Natural killer cell (primary cell): ENCODE measurements at regions not wholly inside any gene's neighbourhood (a gene's known extent, or its start where the extent isn't known, plus 50 kb on each side); places are given as distances from the start of the nearest gene placed in this dataset.

Source experiments
- ATAC-seq, 3 donors: fragments of 150-1000 bp in 2 of 3; fragments of 200-7000 bp in 1 of 3; cut with Tn5 transposase; 1 replicate in 1 of 3; 2 replicates in 2 of 3; pipeline ENCODE4 v1.10.0; 2021; ENCODE audit warnings: mild to moderate bottlenecking in 2 of 3, moderate library complexity in 2 of 3
- DNase-seq, 2 donors: peaks; one replicate each; pipeline versions ENCODE4 v3.0.0 to v3.0.0-alpha.2; 2013 to 2021; ENCODE audit warnings: mixed read lengths in 1 of 2
- H3K27ac ChIP-seq: one replicate; pipeline ENCODE4 v1.5.1; 2013; ENCODE audit warnings: mild to moderate bottlenecking, low read length
- H3K27me3 ChIP-seq: one replicate; pipeline ENCODE4 v1.6.1; 2013; ENCODE audit warnings: low read length; ENCODE audit not compliant: control insufficient read depth, insufficient read depth
- H3K36me3 ChIP-seq: one replicate; pipeline ENCODE4 v1.6.1; 2013; ENCODE audit warnings: low read length; ENCODE audit not compliant: control insufficient read depth, insufficient read depth
- H3K4me1 ChIP-seq: one replicate; pipeline ENCODE4 v1.6.1; 2013; ENCODE audit warnings: low read length; ENCODE audit not compliant: control insufficient read depth, insufficient read depth
- H3K4me3 ChIP-seq: one replicate; pipeline ENCODE4 v1.5.1; 2013; ENCODE audit warnings: low read length
- H3K9me3 ChIP-seq: one replicate; pipeline ENCODE4 v1.6.1; 2013; ENCODE audit warnings: low read length; ENCODE audit not compliant: control insufficient read depth, insufficient read depth
- H3K27ac Mint-ChIP-seq, 2 donors: one replicate each; pipeline ENCODE4 v1.8.0; 2022; ENCODE audit warnings: mild to moderate bottlenecking in 2 of 2, mixed read lengths in 2 of 2, moderate library complexity in 1 of 2
- H3K27me3 Mint-ChIP-seq, 2 donors: one replicate each; pipeline ENCODE4 v1.8.0; 2022; ENCODE audit warnings: low read depth in 2 of 2, mixed read lengths in 2 of 2
- H3K36me3 Mint-ChIP-seq: one replicate; pipeline ENCODE4 v1.8.0; 2022; ENCODE audit warnings: mixed read lengths
- H3K4me1 Mint-ChIP-seq, 2 donors: one replicate each; pipeline ENCODE4 v1.8.0; 2022; ENCODE audit warnings: mixed read lengths in 2 of 2
- H3K4me3 Mint-ChIP-seq: one replicate; pipeline ENCODE4 v1.8.0; 2022; ENCODE audit warnings: mild to moderate bottlenecking, moderate library complexity, mixed read lengths
- H3K9me3 Mint-ChIP-seq, 2 donors: one replicate each; pipeline ENCODE4 v1.8.0; 2022; ENCODE audit warnings: mixed read lengths in 2 of 2
- WGBS: methylation state at CpG from one replicate; pipeline ENCODE4 v1.1.7; 2013; ENCODE audit warnings: missing lambda C conversion rate; ENCODE audit not compliant: insufficient coverage; 5-methylcytosine and 5-hydroxymethylcytosine counted together
- intact Hi-C: fragments of 100-400 bp; cut with micrococcal nuclease; formaldehyde crosslinking; loops from one replicate; pipeline ENCODE4 v1.14.2; 2022
- TF ChIP-seq, protein P1 (sequence below): fragments of 200-600 bp; IDR thresholded peaks from one replicate; pipeline ENCODE4 v1.8.0; 2022; ENCODE audit warnings: antibody characterized with exemption

DNA sequence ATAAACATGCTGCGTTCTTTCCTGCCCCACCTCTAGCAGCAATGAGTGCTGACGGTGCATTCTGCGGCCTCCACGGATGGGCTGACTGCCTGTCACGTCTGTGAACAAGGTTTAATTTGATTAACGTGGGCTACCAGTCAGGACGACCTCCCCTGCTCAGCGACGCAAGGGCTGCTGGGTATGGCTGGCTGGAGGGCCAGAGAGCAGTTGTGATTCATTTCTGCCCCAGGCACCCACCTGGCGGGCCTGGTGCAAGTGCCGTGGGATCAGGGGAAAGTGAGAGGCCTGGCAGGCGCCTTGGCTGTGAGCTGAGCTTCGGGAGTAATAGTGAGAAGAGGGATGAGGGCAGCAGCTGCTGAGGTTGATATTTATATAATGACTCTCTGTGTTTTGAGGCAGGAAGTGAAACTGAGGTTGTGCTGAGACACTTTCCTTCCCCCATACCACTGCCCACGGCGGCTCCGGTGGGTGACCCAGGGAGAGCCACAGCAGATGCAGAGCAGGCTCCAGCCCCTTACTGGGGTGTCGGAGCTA, 190.4 kb upstream of the BCL6 start:
- intact Hi-C loops = no loop called here
- DNase-seq = peak; percentile 41 to 43
- TF ChIP-seq, protein P1, sequence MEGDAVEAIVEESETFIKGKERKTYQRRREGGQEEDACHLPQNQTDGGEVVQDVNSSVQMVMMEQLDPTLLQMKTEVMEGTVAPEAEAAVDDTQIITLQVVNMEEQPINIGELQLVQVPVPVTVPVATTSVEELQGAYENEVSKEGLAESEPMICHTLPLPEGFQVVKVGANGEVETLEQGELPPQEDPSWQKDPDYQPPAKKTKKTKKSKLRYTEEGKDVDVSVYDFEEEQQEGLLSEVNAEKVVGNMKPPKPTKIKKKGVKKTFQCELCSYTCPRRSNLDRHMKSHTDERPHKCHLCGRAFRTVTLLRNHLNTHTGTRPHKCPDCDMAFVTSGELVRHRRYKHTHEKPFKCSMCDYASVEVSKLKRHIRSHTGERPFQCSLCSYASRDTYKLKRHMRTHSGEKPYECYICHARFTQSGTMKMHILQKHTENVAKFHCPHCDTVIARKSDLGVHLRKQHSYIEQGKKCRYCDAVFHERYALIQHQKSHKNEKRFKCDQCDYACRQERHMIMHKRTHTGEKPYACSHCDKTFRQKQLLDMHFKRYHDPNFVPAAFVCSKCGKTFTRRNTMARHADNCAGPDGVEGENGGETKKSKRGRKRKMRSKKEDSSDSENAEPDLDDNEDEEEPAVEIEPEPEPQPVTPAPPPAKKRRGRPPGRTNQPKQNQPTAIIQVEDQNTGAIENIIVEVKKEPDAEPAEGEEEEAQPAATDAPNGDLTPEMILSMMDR = no peak

DNA sequence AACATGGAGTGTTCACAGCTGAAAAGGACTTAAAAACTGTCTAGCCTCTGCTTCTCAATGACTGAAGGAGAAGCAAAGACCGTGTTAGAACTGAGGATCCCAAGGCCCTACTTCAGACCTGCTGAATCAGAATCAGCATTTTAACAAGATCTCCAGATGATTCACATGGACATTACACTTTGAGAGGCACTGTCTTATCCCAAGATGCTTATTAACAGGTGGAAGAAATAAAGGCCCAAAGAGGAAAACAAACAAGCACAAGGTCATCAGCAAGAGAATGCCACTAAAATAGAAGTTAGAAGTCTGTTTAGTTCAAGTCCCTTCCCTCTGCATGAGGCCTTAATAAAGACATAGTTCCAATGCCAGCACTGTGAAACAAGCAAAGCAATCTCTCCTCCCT, 191.4 kb upstream of the BCL6 start:
- no peak for DNase-seq
- Mint-ChIP-seq H3K4me1 (peaks cover 30% of the 10 kb centered on the region in 2 donors), H3K4me3 (peak overlapping the region; percentile 83), H3K27me3 (no peaks in the 10 kb centered on the region), H3K9me3 (no peaks in the 10 kb centered on the region), H3K36me3 (no peaks in the 10 kb centered on the region), H3K27ac (peak overlapping the region; percentile 89 to 90)
- ATAC-seq = no peak
- Histone ChIP-seq H3K4me1 (peaks cover 14% of the 10 kb centered on the region), H3K9me3 (no peaks in the 10 kb centered on the region), H3K4me3 (no peak overlapping the region), H3K27me3 (no peaks in the 10 kb centered on the region), H3K36me3 (no peaks in the 10 kb centered on the region), H3K27ac (no peak overlapping the region)
- WGBS = 100% methylated on average over 1 of the region's 1 CpG
- TF ChIP-seq, protein P1 = no peak
- intact Hi-C loops = no loop called here

More for the DNA sequence above, 190.4 kb upstream of the BCL6 start:
- Mint-ChIP-seq H3K27ac (peak overlapping the region; percentile 89 to 90), H3K36me3 (no peaks in the 10 kb centered on the region), H3K4me1 (peaks cover 24% of the 10 kb centered on the region in 2 donors), H3K9me3 (no peaks in the 10 kb centered on the region), H3K27me3 (no peaks in the 10 kb centered on the region), H3K4me3 (peak overlapping the region; percentile 83)
- Histone ChIP-seq H3K27me3 (no peaks in the 10 kb centered on the region), H3K4me1 (peaks cover 14% of the 10 kb centered on the region), H3K27ac (peak overlapping the region; percentile 59), H3K9me3 (no peaks in the 10 kb centered on the region), H3K4me3 (no peak overlapping the region), H3K36me3 (no peaks in the 10 kb centered on the region)
- WGBS = 20% methylated on average over 17 of the region's 17 CpGs
- peak; percentile 77 to 95 (median 82) for ATAC-seq

DNA sequence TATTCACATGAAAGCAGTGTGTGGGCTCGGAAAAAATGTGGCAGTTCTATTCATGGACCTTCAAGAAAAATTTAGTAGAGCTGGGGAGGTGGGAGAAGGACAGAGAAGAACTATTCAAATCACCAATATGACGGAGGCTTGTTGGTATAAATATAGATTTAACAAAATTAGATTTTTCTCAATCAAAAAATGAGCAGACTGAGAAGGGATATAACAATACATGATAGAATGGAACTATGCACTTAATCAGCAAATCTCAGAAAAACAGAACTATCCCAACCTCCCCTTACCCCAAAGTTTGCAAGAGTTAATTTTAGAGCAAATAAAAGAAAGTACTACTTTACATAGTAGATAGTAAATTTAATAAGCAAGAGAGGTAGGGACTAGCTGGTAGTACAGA, 194.6 kb upstream of the BCL6 start:
- no peak overlapping the region for H3K27ac ChIP-seq
- no peaks in the 10 kb centered on the region for H3K36me3 Mint-ChIP-seq
- intact Hi-C loops = no loop called here

More for the DNA sequence above, 194.6 kb upstream of the BCL6 start:
- Histone ChIP-seq H3K4me1 (peaks cover 22% of the 10 kb centered on the region), H3K4me3 (no peak overlapping the region), H3K27me3 (no peaks in the 10 kb centered on the region), H3K9me3 (no peaks in the 10 kb centered on the region), H3K36me3 (no peaks in the 10 kb centered on the region)
- Mint-ChIP-seq H3K4me1 (peaks cover 28 to 29% of the 10 kb centered on the region in 2 donors), H3K27me3 (no peaks in the 10 kb centered on the region), H3K27ac (no peak overlapping the region), H3K9me3 (no peaks in the 10 kb centered on the region), H3K4me3 (no peak overlapping the region)
- ATAC-seq (no peak), DNase-seq (no peak)
- TF ChIP-seq, protein P1 = no peak
- 100% methylated on average over 1 of the region's 2 CpGs for WGBS
